ENCODE measurements at regions not wholly inside any gene's neighbourhood (a gene's known extent, or its start where the extent isn't known, plus 50 kb on each side); places are given as distances from the start of the nearest gene placed in this dataset.
"Not testable (repeated sequence)": the region's sequence is repeated elsewhere in the genome, so short reads cannot be mapped to it uniquely, and the experiment has no call there.

DNA sequence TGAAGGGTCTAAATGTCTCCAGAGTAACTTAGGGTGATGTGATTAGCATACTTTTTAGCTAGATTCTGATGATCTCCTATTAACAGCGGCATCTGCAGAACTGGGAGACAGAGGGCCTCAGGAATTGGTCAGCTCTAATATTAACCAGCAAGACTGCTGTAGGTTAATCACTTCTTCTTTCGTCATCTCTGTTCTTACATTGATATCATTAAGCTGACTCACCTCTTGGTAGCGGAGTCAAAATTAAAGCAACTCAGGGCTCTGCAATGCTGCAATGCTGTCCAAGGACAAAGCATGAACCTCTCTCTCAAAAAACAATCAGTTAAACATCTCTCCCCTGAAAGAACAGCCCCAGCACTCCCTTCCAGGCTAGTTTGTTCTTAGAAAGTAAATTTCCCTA lies 57.5 kb upstream of the TRA2B start:
- peak in 1 of 2 experiments; percentile 14 for DNase-seq (ENCODE audit: low read depth in 2 of 2)

DNA sequence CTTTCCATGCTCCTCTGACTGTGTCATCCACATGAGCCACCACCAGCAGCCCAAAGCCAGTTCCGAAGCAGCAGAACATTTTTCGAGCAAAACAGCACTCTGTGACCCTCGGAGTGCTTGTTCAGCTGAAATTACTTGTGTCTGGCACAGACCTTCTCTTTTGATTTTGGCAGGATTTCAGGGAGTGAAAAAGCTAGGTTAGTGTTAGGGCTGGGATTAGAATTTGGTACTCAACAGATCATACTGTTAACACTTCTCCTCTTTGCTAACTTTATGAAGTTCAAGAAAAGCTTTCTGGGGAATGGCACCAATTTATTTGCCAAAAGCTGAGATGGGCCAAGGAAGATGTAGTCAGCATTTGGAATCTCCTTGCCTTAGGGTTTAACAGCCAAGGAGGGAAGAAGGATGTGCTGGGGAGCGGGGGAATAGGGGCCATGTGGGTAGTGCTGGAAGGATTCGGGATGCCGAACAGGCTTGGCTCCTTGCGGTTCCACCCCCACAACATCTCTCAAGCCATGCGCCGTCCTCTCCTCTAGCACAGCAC lies 55.1 kb upstream of the TRA2B start:
- no peak for DNase-seq (ENCODE audit: low read depth in 2 of 2)

DNA sequence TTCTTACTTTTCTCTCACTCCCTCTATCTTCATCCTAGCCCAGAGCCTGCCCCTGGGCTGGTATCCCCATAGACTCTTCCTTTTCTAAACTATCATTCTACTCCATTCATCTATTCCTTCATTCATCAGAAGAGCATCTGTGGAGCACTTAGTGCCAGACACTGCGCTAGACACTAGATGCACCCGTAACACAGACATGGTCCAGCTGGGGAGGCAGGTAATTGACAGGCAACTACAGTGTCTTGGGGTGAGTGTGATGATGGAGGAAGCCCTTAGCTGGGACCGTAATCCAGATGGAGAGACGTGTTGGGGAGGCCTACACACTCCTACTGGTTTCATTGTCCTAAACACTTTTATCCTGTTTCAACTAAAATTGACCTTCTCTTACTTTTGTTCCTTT lies 53.2 kb upstream of the TRA2B start:
- DNase-seq (ENCODE audit: low read depth in 2 of 2), result not testable (repeated sequence)

DNA sequence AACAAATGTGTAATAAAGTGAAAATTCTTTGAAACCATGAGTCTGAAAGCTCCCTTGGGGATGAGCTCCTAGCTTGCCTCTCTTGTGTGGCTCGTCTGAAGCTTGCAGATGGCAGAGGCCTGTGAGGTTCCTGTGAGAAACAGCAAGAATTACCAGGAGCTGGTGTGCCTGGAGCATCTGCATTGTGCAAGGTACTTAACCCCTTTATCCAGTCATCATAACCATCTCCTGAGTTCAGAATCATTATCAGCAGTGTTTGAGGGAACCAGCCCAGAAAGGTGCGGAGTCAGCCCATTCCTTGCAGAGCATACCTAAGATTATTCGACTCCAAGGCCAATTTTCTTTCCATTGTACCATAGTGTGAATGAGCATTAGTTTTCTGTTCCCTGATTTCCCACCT lies 51.7 kb upstream of the TRA2B start:
- no peak for DNase-seq (ENCODE audit: low read depth in 2 of 2)

DNA sequence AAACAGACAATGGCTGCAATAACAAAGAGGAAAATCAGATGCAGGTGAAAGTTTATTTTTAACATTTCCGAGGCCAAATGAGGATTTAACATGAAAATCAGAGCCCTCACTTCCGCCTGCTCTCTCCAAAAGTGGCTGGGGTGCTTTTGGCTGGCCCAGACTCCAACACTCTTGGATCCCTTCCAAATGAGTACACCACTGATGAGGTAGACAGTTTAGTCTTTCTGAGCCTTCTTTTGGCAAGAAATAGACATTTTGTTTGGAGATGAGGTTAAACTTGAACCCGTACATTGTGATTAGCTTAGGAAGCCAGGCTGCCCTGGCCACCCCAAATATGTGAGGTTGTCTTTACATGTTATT lies 51.0 kb upstream of the TRA2B start:
- no peak for DNase-seq (ENCODE audit: low read depth in 2 of 2)

DNA sequence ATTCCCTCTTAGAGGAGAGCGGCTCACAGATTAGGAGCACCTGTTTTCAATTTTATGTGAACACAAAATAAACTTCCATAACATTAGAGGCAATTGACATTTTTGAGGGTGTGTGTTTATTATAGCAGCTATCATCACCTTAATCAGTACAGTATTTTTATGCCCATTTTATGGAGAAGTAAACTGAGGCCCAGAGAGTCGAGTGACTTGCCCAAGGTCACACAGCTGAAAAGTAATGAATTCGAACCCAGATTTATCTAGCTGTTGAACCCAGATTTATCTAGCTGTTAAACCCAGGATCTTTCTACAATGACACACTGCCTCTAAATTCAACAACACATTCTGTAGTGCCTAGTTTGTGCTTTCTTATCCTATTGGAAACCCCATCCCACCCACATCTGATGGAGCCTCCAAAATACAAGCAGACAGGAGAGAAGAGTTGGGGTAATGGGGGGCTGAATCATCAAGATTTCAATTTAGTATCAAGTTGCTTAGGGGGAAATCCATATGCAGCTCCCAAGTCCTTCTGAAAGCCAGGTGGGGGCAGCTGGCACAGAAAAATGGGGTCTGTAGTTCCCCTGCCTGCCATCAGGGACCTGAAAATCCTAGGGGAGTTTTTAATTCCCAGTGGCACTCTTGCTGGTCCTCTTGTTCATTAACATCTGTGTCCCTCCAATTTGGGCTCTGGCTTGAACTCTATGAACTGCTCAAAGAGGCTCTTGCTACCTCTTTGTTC lies 50.4 kb upstream of the TRA2B start:
- no peak for DNase-seq (ENCODE audit: low read depth in 2 of 2)

Data from fibroblast of skin of left quadriceps (primary cell).